ENCODE measurements at regions not wholly inside any gene's neighbourhood (a gene's known extent, or its start where the extent isn't known, plus 50 kb on each side); places are given as distances from the start of the nearest gene placed in this dataset.

DNA sequence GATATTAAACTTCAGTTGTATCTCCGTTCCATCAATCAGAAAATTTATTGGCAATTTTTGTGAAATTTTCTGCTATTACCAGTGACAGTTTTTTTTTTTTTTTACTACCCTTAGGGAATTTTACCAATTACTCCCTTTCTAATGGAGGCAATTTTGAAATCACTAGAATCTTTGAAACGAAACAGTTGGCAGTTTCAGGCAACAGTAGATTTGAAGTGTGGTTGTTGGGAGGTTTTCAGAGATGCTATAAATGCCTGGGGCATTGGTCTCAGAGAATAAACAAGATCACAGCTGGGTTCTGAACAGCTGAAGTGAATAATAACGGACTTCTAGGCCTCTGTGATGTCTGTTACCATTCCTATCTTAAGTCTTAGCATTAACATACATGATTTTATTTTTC, 535.9 kb upstream of the POT1 start:
- H3K4me3 Mint-ChIP-seq = no peak overlapping the region
- peaks cover 2% of the 10 kb centered on the region for H3K27me3 Mint-ChIP-seq (ENCODE audit: insufficient read depth, low read depth)
- Histone ChIP-seq H2AFZ (replicated peaks) (no peak overlapping the region), H3K9me3 (ENCODE audit: low read depth) (no peaks in the 10 kb centered on the region), H3K4me2 (no peak overlapping the region), H3K9ac (no peak overlapping the region), H3F3A (ENCODE audit: low read depth) (no peaks in the 10 kb centered on the region), H3K4me1 (peaks cover 10% of the 10 kb centered on the region), H3K4me3 (no peak overlapping the region), H3K27me3 (no peaks in the 10 kb centered on the region), H3K79me2 (ENCODE audit: low read depth) (no peaks in the 10 kb centered on the region), H4K20me1 (ENCODE audit: low read depth) (no peaks in the 10 kb centered on the region), H3K27ac (no peak overlapping the region), H3K36me3 (no peaks in the 10 kb centered on the region)
- no peak for DNase-seq (ENCODE audit: low spot score)
- no peaks in the 10 kb centered on the region for H3K9me3 Mint-ChIP-seq
- no peak overlapping the region for H3K27ac Mint-ChIP-seq
- H3K4me1 Mint-ChIP-seq = no peaks in the 10 kb centered on the region
- TF ChIP-seq, protein P1, sequence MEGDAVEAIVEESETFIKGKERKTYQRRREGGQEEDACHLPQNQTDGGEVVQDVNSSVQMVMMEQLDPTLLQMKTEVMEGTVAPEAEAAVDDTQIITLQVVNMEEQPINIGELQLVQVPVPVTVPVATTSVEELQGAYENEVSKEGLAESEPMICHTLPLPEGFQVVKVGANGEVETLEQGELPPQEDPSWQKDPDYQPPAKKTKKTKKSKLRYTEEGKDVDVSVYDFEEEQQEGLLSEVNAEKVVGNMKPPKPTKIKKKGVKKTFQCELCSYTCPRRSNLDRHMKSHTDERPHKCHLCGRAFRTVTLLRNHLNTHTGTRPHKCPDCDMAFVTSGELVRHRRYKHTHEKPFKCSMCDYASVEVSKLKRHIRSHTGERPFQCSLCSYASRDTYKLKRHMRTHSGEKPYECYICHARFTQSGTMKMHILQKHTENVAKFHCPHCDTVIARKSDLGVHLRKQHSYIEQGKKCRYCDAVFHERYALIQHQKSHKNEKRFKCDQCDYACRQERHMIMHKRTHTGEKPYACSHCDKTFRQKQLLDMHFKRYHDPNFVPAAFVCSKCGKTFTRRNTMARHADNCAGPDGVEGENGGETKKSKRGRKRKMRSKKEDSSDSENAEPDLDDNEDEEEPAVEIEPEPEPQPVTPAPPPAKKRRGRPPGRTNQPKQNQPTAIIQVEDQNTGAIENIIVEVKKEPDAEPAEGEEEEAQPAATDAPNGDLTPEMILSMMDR (IDR thresholded peaks at IDR 0.05) = no peak
- TF ChIP-seq EZH2phosphoT487 (IDR thresholded peaks at IDR 0.05) (no peak), EZH2 (IDR thresholded peaks at IDR 0.05) (no peak)
- H3K36me3 Mint-ChIP-seq = no peaks in the 10 kb centered on the region

DNA sequence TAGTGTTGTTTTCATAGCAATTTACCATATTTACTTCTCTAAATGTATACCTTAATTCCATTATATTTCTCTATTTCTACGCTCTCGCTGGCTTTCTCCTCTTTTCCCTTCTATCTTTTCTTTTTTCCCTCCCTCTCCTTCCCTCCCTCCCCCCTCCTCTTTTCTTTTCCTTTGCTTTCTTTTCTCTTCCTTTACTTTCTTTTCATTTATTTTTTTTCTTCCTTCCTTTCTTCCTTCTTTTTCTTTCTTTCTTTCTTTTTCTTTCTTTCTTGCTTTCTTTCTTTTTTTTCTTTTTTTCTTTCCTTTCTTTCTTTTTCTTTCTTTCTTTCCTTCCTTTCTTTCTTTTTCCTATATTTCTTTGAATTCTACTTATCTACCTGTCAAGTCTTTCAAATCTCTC, 533.0 kb upstream of the POT1 start:
- Histone ChIP-seq H2AFZ (replicated peaks) (no peak overlapping the region), H4K20me1 (ENCODE audit: low read depth) (no peaks in the 10 kb centered on the region), H3K27me3 (no peaks in the 10 kb centered on the region), H3K9ac (no peak overlapping the region), H3F3A (ENCODE audit: low read depth) (no peaks in the 10 kb centered on the region), H3K4me2 (no peak overlapping the region), H3K36me3 (peaks cover 5% of the 10 kb centered on the region), H3K9me3 (ENCODE audit: low read depth) (no peaks in the 10 kb centered on the region), H3K79me2 (ENCODE audit: low read depth) (no peaks in the 10 kb centered on the region), H3K4me1 (peaks cover 13% of the 10 kb centered on the region), H3K27ac (no peak overlapping the region), H3K4me3 (no peak overlapping the region)
- Mint-ChIP-seq H3K36me3 (no peaks in the 10 kb centered on the region), H3K27ac (no peak overlapping the region), H3K4me1 (no peaks in the 10 kb centered on the region), H3K4me3 (no peak overlapping the region), H3K27me3 (ENCODE audit: insufficient read depth, low read depth) (peaks cover 2% of the 10 kb centered on the region), H3K9me3 (peaks cover 13% of the 10 kb centered on the region)
- TF ChIP-seq EZH2phosphoT487 (IDR thresholded peaks at IDR 0.05) (no peak), EZH2 (IDR thresholded peaks at IDR 0.05) (no peak)
- TF ChIP-seq, protein P1 (IDR thresholded peaks at IDR 0.05) = no peak
- no peak for DNase-seq (ENCODE audit: low spot score)

DNA sequence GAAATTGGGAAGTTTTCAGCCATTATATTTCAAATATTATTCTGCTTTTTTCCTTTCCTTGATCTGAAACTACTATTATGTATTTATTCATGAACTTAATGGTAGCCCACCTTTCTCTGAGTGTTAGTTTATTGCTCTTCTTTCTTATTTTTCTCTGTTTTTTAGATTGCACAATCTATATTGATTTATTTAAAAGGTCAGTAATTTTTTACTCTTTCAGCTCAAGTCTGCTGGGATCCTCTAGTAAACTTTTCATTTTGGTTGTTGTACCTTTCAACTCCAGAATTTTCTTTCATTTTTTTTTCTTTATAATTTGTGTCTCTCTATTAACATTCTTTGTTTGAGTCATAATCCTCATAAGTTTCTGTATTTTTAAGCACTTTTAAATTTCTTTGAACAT, 529.4 kb upstream of the POT1 start:
- Histone ChIP-seq H3K4me2 (no peak overlapping the region), H3K4me1 (peaks cover 13% of the 10 kb centered on the region), H3K36me3 (peaks cover 5% of the 10 kb centered on the region), H2AFZ (replicated peaks) (no peak overlapping the region), H4K20me1 (ENCODE audit: low read depth) (no peaks in the 10 kb centered on the region), H3K9ac (no peak overlapping the region), H3K27me3 (no peaks in the 10 kb centered on the region), H3F3A (ENCODE audit: low read depth) (no peaks in the 10 kb centered on the region), H3K9me3 (ENCODE audit: low read depth) (no peaks in the 10 kb centered on the region), H3K4me3 (no peak overlapping the region), H3K79me2 (ENCODE audit: low read depth) (no peaks in the 10 kb centered on the region), H3K27ac (no peak overlapping the region)
- TF ChIP-seq, protein P1 (IDR thresholded peaks at IDR 0.05) = no peak
- no peak for TF ChIP-seq EZH2phosphoT487 (IDR thresholded peaks at IDR 0.05)
- TF ChIP-seq EZH2 (IDR thresholded peaks at IDR 0.05) = no peak
- Mint-ChIP-seq H3K9me3 (peaks cover 18% of the 10 kb centered on the region), H3K36me3 (no peaks in the 10 kb centered on the region), H3K4me1 (no peaks in the 10 kb centered on the region), H3K27me3 (ENCODE audit: insufficient read depth, low read depth) (peaks cover 2% of the 10 kb centered on the region), H3K4me3 (no peak overlapping the region), H3K27ac (no peak overlapping the region)
- no peak for DNase-seq (ENCODE audit: low spot score)
